ENCODE measurements at regions not wholly inside any gene's neighbourhood (a gene's known extent, or its start where the extent isn't known, plus 50 kb on each side); places are given as distances from the start of the nearest gene placed in this dataset.

DNA sequence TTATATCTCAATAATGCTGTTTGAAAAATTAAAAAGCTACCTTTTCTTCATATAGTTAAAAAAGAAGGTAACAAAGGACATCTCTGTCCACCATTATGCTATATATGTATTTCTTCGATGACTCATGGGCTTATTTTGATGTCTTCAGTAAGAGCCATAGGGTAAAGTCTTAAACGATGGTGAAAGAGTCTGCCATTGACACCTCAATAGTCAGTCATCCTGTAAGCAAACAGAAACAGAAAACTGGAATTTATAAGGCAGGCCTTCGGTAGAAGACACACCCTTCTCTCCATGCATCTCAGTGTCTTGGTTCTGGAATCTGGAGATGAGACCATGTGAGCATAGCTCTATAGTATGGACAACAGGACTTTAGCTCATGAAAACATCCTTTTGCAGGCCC lies 87.0 kb upstream of the ZNF462 start (continued):
- TF ChIP-seq, protein P1, sequence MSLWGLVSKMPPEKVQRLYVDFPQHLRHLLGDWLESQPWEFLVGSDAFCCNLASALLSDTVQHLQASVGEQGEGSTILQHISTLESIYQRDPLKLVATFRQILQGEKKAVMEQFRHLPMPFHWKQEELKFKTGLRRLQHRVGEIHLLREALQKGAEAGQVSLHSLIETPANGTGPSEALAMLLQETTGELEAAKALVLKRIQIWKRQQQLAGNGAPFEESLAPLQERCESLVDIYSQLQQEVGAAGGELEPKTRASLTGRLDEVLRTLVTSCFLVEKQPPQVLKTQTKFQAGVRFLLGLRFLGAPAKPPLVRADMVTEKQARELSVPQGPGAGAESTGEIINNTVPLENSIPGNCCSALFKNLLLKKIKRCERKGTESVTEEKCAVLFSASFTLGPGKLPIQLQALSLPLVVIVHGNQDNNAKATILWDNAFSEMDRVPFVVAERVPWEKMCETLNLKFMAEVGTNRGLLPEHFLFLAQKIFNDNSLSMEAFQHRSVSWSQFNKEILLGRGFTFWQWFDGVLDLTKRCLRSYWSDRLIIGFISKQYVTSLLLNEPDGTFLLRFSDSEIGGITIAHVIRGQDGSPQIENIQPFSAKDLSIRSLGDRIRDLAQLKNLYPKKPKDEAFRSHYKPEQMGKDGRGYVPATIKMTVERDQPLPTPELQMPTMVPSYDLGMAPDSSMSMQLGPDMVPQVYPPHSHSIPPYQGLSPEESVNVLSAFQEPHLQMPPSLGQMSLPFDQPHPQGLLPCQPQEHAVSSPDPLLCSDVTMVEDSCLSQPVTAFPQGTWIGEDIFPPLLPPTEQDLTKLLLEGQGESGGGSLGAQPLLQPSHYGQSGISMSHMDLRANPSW (CRISPR knock-in tag; conservative IDR thresholded peaks at IDR 0.05; ENCODE audit: low read depth) = no peak
- TF ChIP-seq FOXJ3 (CRISPR knock-in tag; IDR thresholded peaks at IDR 0.05; ENCODE audit: borderline replicate concordance) (no peak), CBFB (CRISPR knock-in tag; IDR thresholded peaks at IDR 0.05; ENCODE audit: low read depth) (no peak), ZNF396 (CRISPR knock-in tag; IDR thresholded peaks at IDR 0.05; ENCODE audit: borderline replicate concordance) (no peak), ZNF232 (CRISPR knock-in tag; IDR thresholded peaks at IDR 0.05) (no peak), ZNF263 (CRISPR knock-in tag; IDR thresholded peaks at IDR 0.05; ENCODE audit: low read depth) (no peak), PRRX2 (CRISPR knock-in tag; IDR thresholded peaks at IDR 0.05) (no peak), MYBL2 (CRISPR knock-in tag; IDR thresholded peaks at IDR 0.05) (no peak)
- TF ChIP-seq, protein P2, sequence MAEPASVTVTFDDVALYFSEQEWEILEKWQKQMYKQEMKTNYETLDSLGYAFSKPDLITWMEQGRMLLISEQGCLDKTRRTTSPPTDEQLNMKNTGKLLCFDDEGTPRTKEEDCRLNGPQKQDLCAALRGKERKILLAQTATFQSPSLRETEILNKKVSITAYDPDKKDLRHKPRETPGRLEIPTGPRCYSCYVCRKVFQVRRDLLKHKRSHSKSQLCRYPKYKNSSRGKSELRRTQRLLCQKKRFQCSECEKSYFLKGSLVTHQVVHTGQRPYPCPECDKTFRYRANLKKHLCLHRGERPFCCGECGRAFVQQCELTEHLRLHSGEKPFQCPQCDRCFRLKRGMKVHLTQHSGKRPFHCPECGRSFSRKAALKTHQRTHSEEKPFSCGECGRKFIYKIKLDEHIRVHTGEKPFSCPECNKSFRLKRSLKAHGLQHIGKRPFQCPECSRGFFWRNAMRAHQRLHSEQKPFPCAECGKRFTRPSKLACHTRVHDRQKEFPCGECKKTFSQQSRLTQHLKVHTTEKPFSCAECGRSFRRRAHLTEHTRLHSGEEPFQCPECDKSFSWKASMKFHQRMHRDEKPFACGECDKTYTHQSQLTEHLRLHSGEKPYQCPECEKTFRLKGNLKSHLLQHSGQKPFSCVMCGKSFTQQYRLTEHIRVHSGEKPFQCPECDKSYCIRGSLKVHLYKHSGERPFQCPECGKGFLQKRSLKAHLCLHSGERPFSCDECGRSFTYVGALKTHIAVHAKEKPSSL (CRISPR knock-in tag; conservative IDR thresholded peaks at IDR 0.05) = no peak
- TF ChIP-seq, protein P3, sequence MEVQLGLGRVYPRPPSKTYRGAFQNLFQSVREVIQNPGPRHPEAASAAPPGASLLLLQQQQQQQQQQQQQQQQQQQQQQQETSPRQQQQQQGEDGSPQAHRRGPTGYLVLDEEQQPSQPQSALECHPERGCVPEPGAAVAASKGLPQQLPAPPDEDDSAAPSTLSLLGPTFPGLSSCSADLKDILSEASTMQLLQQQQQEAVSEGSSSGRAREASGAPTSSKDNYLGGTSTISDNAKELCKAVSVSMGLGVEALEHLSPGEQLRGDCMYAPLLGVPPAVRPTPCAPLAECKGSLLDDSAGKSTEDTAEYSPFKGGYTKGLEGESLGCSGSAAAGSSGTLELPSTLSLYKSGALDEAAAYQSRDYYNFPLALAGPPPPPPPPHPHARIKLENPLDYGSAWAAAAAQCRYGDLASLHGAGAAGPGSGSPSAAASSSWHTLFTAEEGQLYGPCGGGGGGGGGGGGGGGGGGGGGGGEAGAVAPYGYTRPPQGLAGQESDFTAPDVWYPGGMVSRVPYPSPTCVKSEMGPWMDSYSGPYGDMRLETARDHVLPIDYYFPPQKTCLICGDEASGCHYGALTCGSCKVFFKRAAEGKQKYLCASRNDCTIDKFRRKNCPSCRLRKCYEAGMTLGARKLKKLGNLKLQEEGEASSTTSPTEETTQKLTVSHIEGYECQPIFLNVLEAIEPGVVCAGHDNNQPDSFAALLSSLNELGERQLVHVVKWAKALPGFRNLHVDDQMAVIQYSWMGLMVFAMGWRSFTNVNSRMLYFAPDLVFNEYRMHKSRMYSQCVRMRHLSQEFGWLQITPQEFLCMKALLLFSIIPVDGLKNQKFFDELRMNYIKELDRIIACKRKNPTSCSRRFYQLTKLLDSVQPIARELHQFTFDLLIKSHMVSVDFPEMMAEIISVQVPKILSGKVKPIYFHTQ (CRISPR knock-in tag; IDR thresholded peaks at IDR 0.05) = no peak
- TF ChIP-seq, protein P4, sequence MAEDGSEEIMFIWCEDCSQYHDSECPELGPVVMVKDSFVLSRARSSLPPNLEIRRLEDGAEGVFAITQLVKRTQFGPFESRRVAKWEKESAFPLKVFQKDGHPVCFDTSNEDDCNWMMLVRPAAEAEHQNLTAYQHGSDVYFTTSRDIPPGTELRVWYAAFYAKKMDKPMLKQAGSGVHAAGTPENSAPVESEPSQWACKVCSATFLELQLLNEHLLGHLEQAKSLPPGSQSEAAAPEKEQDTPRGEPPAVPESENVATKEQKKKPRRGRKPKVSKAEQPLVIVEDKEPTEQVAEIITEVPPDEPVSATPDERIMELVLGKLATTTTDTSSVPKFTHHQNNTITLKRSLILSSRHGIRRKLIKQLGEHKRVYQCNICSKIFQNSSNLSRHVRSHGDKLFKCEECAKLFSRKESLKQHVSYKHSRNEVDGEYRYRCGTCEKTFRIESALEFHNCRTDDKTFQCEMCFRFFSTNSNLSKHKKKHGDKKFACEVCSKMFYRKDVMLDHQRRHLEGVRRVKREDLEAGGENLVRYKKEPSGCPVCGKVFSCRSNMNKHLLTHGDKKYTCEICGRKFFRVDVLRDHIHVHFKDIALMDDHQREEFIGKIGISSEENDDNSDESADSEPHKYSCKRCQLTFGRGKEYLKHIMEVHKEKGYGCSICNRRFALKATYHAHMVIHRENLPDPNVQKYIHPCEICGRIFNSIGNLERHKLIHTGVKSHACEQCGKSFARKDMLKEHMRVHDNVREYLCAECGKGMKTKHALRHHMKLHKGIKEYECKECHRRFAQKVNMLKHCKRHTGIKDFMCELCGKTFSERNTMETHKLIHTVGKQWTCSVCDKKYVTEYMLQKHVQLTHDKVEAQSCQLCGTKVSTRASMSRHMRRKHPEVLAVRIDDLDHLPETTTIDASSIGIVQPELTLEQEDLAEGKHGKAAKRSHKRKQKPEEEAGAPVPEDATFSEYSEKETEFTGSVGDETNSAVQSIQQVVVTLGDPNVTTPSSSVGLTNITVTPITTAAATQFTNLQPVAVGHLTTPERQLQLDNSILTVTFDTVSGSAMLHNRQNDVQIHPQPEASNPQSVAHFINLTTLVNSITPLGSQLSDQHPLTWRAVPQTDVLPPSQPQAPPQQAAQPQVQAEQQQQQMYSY (CRISPR knock-in tag; IDR thresholded peaks at IDR 0.05) = no peak
- TF ChIP-seq, protein P5, sequence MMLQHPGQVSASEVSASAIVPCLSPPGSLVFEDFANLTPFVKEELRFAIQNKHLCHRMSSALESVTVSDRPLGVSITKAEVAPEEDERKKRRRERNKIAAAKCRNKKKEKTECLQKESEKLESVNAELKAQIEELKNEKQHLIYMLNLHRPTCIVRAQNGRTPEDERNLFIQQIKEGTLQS (CRISPR knock-in tag; conservative IDR thresholded peaks at IDR 0.05) = no peak
- TF ChIP-seq, protein P6, sequence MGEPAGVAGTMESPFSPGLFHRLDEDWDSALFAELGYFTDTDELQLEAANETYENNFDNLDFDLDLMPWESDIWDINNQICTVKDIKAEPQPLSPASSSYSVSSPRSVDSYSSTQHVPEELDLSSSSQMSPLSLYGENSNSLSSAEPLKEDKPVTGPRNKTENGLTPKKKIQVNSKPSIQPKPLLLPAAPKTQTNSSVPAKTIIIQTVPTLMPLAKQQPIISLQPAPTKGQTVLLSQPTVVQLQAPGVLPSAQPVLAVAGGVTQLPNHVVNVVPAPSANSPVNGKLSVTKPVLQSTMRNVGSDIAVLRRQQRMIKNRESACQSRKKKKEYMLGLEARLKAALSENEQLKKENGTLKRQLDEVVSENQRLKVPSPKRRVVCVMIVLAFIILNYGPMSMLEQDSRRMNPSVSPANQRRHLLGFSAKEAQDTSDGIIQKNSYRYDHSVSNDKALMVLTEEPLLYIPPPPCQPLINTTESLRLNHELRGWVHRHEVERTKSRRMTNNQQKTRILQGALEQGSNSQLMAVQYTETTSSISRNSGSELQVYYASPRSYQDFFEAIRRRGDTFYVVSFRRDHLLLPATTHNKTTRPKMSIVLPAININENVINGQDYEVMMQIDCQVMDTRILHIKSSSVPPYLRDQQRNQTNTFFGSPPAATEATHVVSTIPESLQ (CRISPR knock-in tag; IDR thresholded peaks at IDR 0.05) = no peak
- TF ChIP-seq, protein P7, sequence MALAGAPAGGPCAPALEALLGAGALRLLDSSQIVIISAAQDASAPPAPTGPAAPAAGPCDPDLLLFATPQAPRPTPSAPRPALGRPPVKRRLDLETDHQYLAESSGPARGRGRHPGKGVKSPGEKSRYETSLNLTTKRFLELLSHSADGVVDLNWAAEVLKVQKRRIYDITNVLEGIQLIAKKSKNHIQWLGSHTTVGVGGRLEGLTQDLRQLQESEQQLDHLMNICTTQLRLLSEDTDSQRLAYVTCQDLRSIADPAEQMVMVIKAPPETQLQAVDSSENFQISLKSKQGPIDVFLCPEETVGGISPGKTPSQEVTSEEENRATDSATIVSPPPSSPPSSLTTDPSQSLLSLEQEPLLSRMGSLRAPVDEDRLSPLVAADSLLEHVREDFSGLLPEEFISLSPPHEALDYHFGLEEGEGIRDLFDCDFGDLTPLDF (CRISPR knock-in tag; IDR thresholded peaks at IDR 0.05) = no peak
- TF ChIP-seq, protein P8, sequence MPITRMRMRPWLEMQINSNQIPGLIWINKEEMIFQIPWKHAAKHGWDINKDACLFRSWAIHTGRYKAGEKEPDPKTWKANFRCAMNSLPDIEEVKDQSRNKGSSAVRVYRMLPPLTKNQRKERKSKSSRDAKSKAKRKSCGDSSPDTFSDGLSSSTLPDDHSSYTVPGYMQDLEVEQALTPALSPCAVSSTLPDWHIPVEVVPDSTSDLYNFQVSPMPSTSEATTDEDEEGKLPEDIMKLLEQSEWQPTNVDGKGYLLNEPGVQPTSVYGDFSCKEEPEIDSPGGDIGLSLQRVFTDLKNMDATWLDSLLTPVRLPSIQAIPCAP (CRISPR knock-in tag; IDR thresholded peaks at IDR 0.05) = no peak

Data from WTC11 (cell line).